ENCODE measurements at regions not wholly inside any gene's neighbourhood (a gene's known extent, or its start where the extent isn't known, plus 50 kb on each side); places are given as distances from the start of the nearest gene placed in this dataset.

DNA sequence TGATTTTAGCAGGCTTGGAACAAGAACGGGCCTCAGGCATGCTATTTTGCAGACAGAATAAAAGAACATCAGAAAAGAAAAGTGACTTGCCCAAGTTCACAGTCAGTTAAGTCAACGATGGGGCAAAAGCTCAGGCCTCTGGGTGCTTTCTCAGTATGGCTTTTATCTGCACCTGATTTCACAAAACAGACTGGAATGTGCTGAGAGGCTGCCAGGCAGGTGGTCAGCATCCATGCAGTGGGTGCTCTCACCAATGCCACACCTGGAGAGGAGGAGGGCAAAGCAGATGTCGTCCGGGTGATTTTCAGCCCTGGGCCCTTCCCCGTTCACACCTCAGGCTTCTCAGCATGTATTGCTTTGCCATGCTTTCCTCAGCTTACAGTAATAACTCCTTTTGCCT is 854.6 kb downstream of the RNF144A start:
- H3K4me1 ChIP-seq (ENCODE audit: insufficient read depth, low read length) = peaks cover 7% of the 10 kb centered on the region
- no peak overlapping the region for H3K23ac ChIP-seq (ENCODE audit: insufficient read length, low read depth, low read length)
- H3K56ac ChIP-seq (ENCODE audit: insufficient read length, low read depth, low read length) = no peak overlapping the region
- no peak overlapping the region for H3K27ac ChIP-seq (ENCODE audit: insufficient read length, low read depth, low read length)
- no peaks in the 10 kb centered on the region for H4K20me1 ChIP-seq (ENCODE audit: control insufficient read depth, insufficient read depth, insufficient read length)
- H2BK20ac ChIP-seq (ENCODE audit: low read depth, low read length, poor library complexity, severe bottlenecking) = no peak overlapping the region
- WGBS (ENCODE audit: extremely low coverage, insufficient read length, low lambda C conversion rate) = no CpG with 5 or more reads among the region's 5 CpGs
- no peaks in the 10 kb centered on the region for H3K79me1 ChIP-seq (ENCODE audit: insufficient read depth, low read depth, low read length, poor library complexity, severe bottlenecking)
- no peak overlapping the region for H2BK12ac ChIP-seq (ENCODE audit: insufficient read length, low read depth, low read length)
- H3K14ac ChIP-seq (ENCODE audit: insufficient read depth, low read length) = no peak overlapping the region
- H2AK5ac ChIP-seq (ENCODE audit: insufficient read length, low read length) = no peak overlapping the region
- H3K18ac ChIP-seq (ENCODE audit: insufficient read length, low read depth, low read length) = no peak overlapping the region
- no peak overlapping the region for H3K4me2 ChIP-seq (ENCODE audit: insufficient read depth, insufficient read length, low read length)
- H2BK15ac ChIP-seq (ENCODE audit: low read depth, low read length) = no peak overlapping the region
- H3K27me3 Mint-ChIP-seq (ENCODE audit: low read depth) = peaks cover 3% of the 10 kb centered on the region
- no peaks in the 10 kb centered on the region for H3K79me2 ChIP-seq (ENCODE audit: insufficient read depth, low read length)
- H3K9ac ChIP-seq (ENCODE audit: extremely low read depth, insufficient read length, low read length) = no peak overlapping the region
- H2BK120ac ChIP-seq (ENCODE audit: low read depth, low read length, poor library complexity, severe bottlenecking) = no peak overlapping the region
- H3K27ac Mint-ChIP-seq = no peak overlapping the region
- no peaks in the 10 kb centered on the region for H3K9me3 ChIP-seq (ENCODE audit: control insufficient read depth, low read depth, low read length)
- H3K4ac ChIP-seq (ENCODE audit: low read depth, low read length) = no peak overlapping the region
- no peak overlapping the region for H4K8ac ChIP-seq (replicated peaks; ENCODE audit: insufficient read length, low read depth, low read length)
- H2BK5ac ChIP-seq (ENCODE audit: insufficient read length, low read length) = no peak overlapping the region
- TF ChIP-seq, protein P1, sequence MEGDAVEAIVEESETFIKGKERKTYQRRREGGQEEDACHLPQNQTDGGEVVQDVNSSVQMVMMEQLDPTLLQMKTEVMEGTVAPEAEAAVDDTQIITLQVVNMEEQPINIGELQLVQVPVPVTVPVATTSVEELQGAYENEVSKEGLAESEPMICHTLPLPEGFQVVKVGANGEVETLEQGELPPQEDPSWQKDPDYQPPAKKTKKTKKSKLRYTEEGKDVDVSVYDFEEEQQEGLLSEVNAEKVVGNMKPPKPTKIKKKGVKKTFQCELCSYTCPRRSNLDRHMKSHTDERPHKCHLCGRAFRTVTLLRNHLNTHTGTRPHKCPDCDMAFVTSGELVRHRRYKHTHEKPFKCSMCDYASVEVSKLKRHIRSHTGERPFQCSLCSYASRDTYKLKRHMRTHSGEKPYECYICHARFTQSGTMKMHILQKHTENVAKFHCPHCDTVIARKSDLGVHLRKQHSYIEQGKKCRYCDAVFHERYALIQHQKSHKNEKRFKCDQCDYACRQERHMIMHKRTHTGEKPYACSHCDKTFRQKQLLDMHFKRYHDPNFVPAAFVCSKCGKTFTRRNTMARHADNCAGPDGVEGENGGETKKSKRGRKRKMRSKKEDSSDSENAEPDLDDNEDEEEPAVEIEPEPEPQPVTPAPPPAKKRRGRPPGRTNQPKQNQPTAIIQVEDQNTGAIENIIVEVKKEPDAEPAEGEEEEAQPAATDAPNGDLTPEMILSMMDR (conservative IDR thresholded peaks at IDR 0.05) = no peak
- H3K36me3 Mint-ChIP-seq (ENCODE audit: insufficient read depth in 1 of 3, low read depth in 3 of 3) = no peaks in the 10 kb centered on the region; a peak in 1 of 7 replicates
- H3K23me2 ChIP-seq (ENCODE audit: insufficient read length, low read depth, low read length, poor library complexity, severe bottlenecking) = no peaks in the 10 kb centered on the region
- H3K9me3 Mint-ChIP-seq = peaks cover 0 to 5% of the 10 kb centered on the region in 2 experiments; a peak in 3 of 5 replicates
- H3K4me1 Mint-ChIP-seq = peaks cover 14 to 32% of the 10 kb centered on the region in 2 experiments
- H4K5ac ChIP-seq (ENCODE audit: insufficient read length, low read depth, low read length) = no peak overlapping the region
- H3T11ph ChIP-seq (ENCODE audit: low read length) = no peak overlapping the region
- H3K4me3 Mint-ChIP-seq = no peak overlapping the region
- H4K91ac ChIP-seq (ENCODE audit: insufficient read length, low read depth, low read length) = no peak overlapping the region
- H2AFZ ChIP-seq (ENCODE audit: low read length) = no peak overlapping the region
- no peak for DNase-seq
- H3K27me3 ChIP-seq (ENCODE audit: insufficient read depth, low read length) = no peaks in the 10 kb centered on the region

Measured in H9 (cell line).